HUES64 (cell line): ENCODE measurements at regions not wholly inside any gene's neighbourhood (a gene's known extent, or its start where the extent isn't known, plus 50 kb on each side); places are given as distances from the start of the nearest gene placed in this dataset.

Source experiments
- H3K27ac ChIP-seq: 2 replicates; pipeline ENCODE4 v1.7.0; 2013; ENCODE audit warnings: low read depth, low read length, inconsistent platforms
- H3K27me3 ChIP-seq: 2 replicates; pipeline ENCODE4 v1.6.1; 2013; ENCODE audit warnings: mild to moderate bottlenecking, low read length; ENCODE audit not compliant: insufficient read depth
- H3K36me3 ChIP-seq: 2 replicates; pipeline ENCODE4 v1.6.1; 2013; ENCODE audit warnings: mild to moderate bottlenecking, low read length; ENCODE audit not compliant: insufficient read depth
- H3K4me1 ChIP-seq: 2 replicates; pipeline ENCODE4 v1.6.1; 2013; ENCODE audit warnings: mild to moderate bottlenecking, low read length, moderate library complexity; ENCODE audit not compliant: insufficient read depth
- H3K4me3 ChIP-seq: 2 replicates; pipeline ENCODE4 v1.5.1; 2013; ENCODE audit warnings: mild to moderate bottlenecking, low read length, moderate library complexity
- H3K9ac ChIP-seq: 2 replicates; pipeline ENCODE4 v1.6.1; 2013; ENCODE audit warnings: mild to moderate bottlenecking, low read depth, low read length
- H3K9me3 ChIP-seq: 2 replicates; pipeline ENCODE4 v1.6.1; 2013; ENCODE audit warnings: low read depth, low read length; ENCODE audit not compliant: insufficient read depth
- WGBS: fragments of 150-250, 120-280 bp; methylation state at CpG from one replicate; pipeline ENCODE4 v1.1.7; 2013; ENCODE audit warnings: missing lambda C conversion rate; 5-methylcytosine and 5-hydroxymethylcytosine counted together

DNA sequence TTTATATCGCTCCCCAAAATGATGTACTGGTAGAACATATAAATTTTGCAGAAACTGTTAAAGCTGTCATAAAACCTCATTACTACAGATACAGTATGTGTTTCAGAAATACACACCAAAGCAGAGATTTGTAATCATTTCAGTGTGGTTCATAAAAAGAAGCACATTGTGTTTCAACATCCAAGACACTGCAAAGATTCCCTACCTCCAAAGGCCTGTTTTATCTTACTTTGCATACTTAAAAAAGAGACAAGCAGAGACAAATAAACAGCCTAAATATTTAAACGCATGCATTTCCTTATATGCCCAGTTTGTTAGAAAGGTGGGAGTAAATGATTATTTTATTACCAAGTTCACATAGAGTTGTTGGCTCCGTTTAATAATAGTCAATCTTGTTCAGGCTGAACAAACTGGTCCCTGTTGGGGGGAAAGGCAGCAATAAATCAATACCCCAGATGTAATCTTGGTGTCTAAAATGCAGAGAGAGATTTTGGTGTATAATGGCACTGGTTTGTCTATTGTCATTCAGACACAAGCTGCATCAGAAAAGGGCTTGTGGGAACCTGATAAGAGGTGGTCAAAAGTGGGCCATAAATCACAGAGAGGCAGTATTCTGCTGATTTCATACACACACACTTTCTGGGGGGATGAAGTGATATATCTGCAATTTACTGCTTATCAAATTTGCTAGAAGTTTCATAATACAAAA is 321.4 kb upstream of the ETAA1 start:
- Histone ChIP-seq H3K9me3 (no peaks in the 10 kb centered on the region), H3K36me3 (no peaks in the 10 kb centered on the region), H3K9ac (no peak overlapping the region), H3K27ac (no peak overlapping the region), H3K4me1 (no peaks in the 10 kb centered on the region), H3K27me3 (no peaks in the 10 kb centered on the region), H3K4me3 (no peak overlapping the region)
- WGBS: 94% methylated on average over 2 of the region's 3 CpGs

DNA sequence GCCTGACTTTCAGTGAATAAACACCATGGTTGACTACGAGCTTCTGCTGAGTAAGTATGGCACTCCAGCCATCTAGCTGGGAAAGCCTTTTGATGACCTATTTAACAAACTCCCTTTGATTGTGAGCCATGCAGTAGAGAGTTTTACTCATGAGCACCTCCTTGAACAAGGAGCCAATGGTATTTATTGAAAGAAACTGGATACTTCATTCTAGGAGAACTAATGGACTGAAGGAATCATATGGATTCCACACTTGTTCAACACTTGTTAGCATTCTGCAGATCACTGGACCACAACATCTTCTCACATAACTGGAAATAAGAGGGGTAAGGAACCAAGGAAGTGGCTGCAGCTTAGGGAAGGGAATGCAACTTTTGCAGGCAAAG is 320.9 kb upstream of the ETAA1 start:
- Histone ChIP-seq H3K9me3 (no peaks in the 10 kb centered on the region), H3K4me1 (no peaks in the 10 kb centered on the region), H3K27me3 (no peaks in the 10 kb centered on the region), H3K4me3 (no peak overlapping the region), H3K27ac (no peak overlapping the region), H3K36me3 (no peaks in the 10 kb centered on the region), H3K9ac (no peak overlapping the region)
- 97% methylated on average over 1 of the region's 1 CpG for WGBS

DNA sequence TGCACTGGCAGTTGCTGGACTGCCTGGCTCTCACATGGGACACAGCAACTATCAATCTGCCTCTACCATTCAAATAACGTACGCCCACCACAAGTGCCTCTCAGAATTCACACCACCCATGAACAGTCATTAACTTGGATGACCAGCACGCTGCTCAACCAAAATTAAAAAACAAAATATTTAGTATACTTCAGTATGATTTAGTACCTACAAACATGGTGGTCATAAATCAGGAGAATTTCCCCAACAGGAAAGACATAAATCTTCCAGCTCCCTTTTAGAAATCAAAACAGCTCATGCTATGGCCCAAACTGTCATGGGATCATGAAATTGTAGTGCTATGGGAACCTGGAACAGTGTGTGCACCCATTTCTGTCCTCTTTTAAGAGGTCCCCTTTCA is 317.4 kb upstream of the ETAA1 start:
- H3K9me3 ChIP-seq: no peaks in the 10 kb centered on the region
- WGBS: 95% methylated on average over 2 of the region's 3 CpGs
- H3K36me3 ChIP-seq: no peaks in the 10 kb centered on the region
- H3K27ac ChIP-seq: no peak overlapping the region
- no peaks in the 10 kb centered on the region for H3K4me1 ChIP-seq
- no peak overlapping the region for H3K4me3 ChIP-seq
- H3K9ac ChIP-seq: no peak overlapping the region
- no peaks in the 10 kb centered on the region for H3K27me3 ChIP-seq

DNA sequence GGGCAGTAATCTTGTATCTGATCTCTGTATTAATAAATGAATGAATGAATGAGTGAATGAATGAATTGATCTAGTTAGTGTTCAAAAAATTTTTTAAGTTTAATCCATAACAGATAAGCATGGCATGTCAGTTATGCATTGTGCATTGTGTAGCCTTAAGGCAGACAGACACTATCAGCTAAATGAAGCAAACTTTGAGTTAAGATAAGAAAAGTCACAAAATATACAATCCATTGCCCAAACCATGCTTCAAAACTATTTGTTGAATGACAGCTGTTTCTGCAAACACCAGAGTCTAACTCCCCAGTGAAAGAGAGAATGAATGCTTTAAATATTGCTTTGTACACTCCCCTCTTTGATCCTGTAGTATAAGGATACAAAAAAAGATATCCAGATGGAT is 314.3 kb upstream of the ETAA1 start:
- Histone ChIP-seq H3K9me3 (no peaks in the 10 kb centered on the region), H3K27ac (no peak overlapping the region), H3K4me3 (no peak overlapping the region), H3K4me1 (no peaks in the 10 kb centered on the region), H3K9ac (no peak overlapping the region), H3K27me3 (no peaks in the 10 kb centered on the region), H3K36me3 (no peaks in the 10 kb centered on the region)

DNA sequence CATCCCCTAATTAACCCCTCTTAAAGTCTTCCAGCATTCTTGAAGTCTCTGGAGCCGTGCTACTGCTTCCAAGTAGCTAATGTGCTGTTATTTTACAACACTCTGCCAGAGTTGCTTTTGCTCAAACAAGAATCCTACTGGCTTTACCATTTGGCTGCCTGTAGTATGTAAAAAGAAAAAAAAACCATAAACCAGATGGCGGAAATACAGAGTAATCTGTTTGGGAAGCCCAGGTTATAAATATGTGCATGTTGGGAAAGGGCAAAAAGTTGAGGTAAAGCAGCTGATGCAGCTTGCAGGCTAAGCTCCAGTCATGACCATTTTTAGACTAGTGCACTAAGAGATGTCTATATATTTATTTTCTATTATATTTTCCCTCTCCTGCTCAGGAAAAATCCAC is 313.2 kb upstream of the ETAA1 start:
- Histone ChIP-seq H3K9ac (no peak overlapping the region), H3K27ac (no peak overlapping the region), H3K9me3 (no peaks in the 10 kb centered on the region), H3K27me3 (no peaks in the 10 kb centered on the region), H3K36me3 (no peaks in the 10 kb centered on the region), H3K4me1 (no peaks in the 10 kb centered on the region), H3K4me3 (no peak overlapping the region)
- WGBS: 97% methylated on average over 2 of the region's 2 CpGs

DNA sequence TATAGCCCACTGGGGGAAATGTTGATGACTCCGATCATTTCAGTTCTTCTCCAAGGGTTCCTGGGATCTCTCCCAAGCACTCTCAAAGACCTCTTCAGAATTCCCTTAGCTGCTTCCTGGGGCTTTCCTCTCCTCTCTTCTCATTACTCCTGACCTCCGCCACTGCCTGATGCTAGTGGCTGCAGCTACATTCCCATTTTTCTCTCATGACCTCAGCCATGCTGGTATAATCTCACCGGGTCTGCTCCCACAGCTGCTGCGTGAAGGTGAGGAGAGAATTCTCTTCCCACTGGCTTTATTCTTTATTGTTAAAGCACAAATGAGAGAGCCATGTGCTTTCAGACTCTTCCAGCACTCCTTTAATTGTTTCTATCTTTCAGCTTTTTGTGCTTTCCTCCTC is 312.0 kb upstream of the ETAA1 start:
- no peaks in the 10 kb centered on the region for H3K9me3 ChIP-seq
- no peak overlapping the region for H3K4me3 ChIP-seq
- H3K27ac ChIP-seq: no peak overlapping the region
- H3K27me3 ChIP-seq: no peaks in the 10 kb centered on the region
- H3K4me1 ChIP-seq: no peaks in the 10 kb centered on the region
- no peaks in the 10 kb centered on the region for H3K36me3 ChIP-seq
- WGBS: 99% methylated on average over 4 of the region's 4 CpGs
- no peak overlapping the region for H3K9ac ChIP-seq

DNA sequence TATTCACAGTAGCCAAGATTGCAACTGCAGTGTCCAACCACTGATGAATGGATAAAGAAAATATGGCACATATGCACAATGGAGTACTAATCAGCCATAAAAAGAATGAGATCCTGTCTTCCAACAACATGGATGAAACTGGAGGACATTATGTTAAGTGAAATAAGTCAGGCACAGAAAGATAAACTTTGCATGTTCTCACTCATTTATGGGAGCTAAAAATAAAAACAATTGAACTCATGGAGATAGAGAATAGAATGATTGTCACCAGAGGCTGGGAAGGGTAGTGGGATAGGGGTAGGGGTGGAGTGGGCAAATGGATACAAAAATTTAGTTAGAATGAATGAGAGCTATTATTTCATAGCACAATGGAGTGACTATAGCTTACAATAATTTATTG is 305.5 kb upstream of the ETAA1 start:
- Histone ChIP-seq H3K9me3 (no peaks in the 10 kb centered on the region), H3K4me1 (no peaks in the 10 kb centered on the region), H3K27me3 (no peaks in the 10 kb centered on the region), H3K36me3 (no peaks in the 10 kb centered on the region), H3K4me3 (no peak overlapping the region), H3K9ac (no peak overlapping the region), H3K27ac (no peak overlapping the region)

DNA sequence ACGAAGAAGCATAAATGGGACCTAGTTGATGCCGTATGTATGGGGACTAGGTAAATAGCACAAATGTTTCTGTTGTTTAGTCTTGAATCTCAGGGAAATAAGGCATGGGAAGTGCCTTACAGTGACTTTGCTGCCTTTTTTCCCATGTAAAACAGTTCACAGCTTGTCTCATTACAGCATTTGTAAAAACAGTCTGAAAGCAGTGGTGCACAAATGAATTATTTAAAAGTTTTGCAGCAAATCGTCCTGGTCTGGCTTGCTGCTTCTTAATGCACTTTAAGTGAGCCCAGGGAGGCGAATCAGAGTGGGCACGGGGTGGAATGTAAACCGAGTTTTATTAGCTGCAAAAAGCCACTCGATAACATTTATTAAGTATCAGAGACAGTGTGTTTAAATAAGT is 302.0 kb upstream of the ETAA1 start:
- Histone ChIP-seq H3K9ac (no peak overlapping the region), H3K36me3 (no peaks in the 10 kb centered on the region), H3K4me3 (no peak overlapping the region), H3K4me1 (no peaks in the 10 kb centered on the region), H3K9me3 (no peaks in the 10 kb centered on the region), H3K27ac (no peak overlapping the region), H3K27me3 (no peaks in the 10 kb centered on the region)
- WGBS: 93% methylated on average over 7 of the region's 7 CpGs

DNA sequence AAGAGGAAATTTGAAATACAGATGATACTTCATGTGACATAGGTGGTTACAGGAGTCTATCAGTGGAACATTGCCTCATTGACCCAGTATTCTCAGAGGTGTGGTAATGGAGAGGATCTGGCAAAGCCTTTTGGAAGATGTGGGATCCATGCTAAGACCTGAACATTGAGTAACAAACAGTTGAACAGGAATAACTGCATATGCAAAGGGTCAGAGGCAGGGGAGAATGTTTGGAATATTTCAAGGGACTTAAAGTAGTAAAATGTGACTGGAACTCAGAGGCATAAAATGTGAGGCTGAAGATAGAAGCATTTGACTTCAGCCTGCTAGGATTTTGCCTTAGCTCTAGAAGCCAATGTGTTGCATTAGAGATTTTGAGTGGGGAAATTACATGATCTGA is 300.2 kb upstream of the ETAA1 start:
- Histone ChIP-seq H3K4me1 (no peaks in the 10 kb centered on the region), H3K9ac (no peak overlapping the region), H3K4me3 (no peak overlapping the region), H3K27me3 (no peaks in the 10 kb centered on the region), H3K36me3 (no peaks in the 10 kb centered on the region), H3K9me3 (no peaks in the 10 kb centered on the region; the same call in 1 of the 2 replicates), H3K27ac (no peak overlapping the region)

DNA sequence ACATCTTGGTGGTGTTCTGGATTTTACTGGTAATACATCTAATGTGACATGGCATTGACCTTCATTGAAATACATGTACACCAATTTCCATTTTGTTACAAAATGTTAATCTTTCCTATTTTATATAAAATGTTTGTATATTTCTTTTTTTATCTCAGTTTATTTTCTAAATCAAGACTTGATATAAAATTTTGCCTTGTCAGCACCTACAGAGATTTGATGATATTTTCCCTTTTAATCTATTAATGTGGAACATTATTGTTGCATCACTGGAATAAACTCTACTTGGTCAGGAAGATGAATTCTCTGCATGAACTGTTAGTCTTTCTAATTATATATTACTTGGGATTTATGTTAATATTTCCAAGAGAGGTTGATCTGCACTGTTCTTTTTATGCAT is 294.0 kb upstream of the ETAA1 start:
- Histone ChIP-seq H3K4me3 (no peak overlapping the region), H3K27me3 (no peaks in the 10 kb centered on the region), H3K27ac (no peak overlapping the region), H3K9me3 (peaks cover 26% of the 10 kb centered on the region), H3K4me1 (no peaks in the 10 kb centered on the region), H3K36me3 (no peaks in the 10 kb centered on the region), H3K9ac (no peak overlapping the region)

DNA sequence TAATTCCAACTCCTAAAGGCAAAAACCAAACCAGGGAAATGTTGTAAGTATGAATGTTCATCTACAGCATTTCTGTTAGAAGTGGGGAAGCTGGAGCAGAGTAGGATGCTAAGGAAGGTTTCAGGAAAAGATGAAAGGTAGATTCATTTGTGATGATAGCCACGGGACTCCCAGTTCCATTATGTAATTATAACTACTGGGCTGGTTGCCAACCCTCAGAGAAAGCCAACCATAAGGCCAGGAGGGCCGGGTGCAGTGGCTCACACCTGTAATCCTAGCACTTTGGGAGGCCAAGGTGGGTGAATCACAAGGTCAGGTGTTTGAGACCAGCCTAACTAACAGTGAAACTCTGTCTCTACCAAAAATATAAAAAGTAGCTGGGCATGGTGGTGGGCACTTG is 288.9 kb upstream of the ETAA1 start:
- no peaks in the 10 kb centered on the region for H3K36me3 ChIP-seq
- no peaks in the 10 kb centered on the region for H3K4me1 ChIP-seq
- H3K27ac ChIP-seq: no peak overlapping the region
- 91% methylated on average over 2 of the region's 2 CpGs for WGBS
- H3K9ac ChIP-seq: no peak overlapping the region
- no peaks in the 10 kb centered on the region for H3K27me3 ChIP-seq
- no peak overlapping the region for H3K4me3 ChIP-seq
- H3K9me3 ChIP-seq: peaks cover 19% of the 10 kb centered on the region; the same call in 1 of the 2 replicates

DNA sequence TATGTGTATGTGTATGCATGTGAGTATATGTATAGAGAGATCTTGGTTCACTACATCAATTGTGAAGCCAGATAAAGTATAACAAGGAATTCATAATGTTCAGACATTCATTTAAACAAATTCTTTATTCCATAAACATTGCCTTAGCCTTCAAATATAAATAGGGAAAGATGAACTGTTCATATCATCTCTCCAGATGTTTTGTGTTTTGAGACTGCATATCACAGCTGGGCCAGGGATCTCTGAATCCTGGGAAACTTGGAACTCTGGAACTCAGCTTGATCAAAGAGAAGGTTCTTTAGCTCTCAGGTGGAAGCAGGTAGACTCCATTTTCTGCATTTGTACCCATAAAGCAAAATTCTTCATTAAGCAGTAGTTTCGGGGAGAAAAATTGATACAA is 272.6 kb upstream of the ETAA1 start:
- no CpG with 5 or more reads among the region's 1 CpG for WGBS
- H3K36me3 ChIP-seq: no peaks in the 10 kb centered on the region
- H3K9ac ChIP-seq: no peak overlapping the region

More for the DNA sequence above, 272.6 kb upstream of the ETAA1 start:
- Histone ChIP-seq H3K27me3 (no peaks in the 10 kb centered on the region), H3K27ac (no peak overlapping the region), H3K4me1 (no peaks in the 10 kb centered on the region), H3K4me3 (no peak overlapping the region), H3K9me3 (no peaks in the 10 kb centered on the region)
